Myocyte (in vitro differentiated cells): ENCODE measurements at regions not wholly inside any gene's neighbourhood (a gene's known extent, or its start where the extent isn't known, plus 50 kb on each side); places are given as distances from the start of the nearest gene placed in this dataset.

Experiments
- DNase-seq: peaks from one replicate; pipeline ENCODE4 v3.0.0-alpha.2; 2012; ENCODE audit warnings: low read depth

GRCh38 chr1:193309936-193310475, 123.6 kb upstream of the B3GALT2 start:
- DNase-seq, result no peak

DNA sequence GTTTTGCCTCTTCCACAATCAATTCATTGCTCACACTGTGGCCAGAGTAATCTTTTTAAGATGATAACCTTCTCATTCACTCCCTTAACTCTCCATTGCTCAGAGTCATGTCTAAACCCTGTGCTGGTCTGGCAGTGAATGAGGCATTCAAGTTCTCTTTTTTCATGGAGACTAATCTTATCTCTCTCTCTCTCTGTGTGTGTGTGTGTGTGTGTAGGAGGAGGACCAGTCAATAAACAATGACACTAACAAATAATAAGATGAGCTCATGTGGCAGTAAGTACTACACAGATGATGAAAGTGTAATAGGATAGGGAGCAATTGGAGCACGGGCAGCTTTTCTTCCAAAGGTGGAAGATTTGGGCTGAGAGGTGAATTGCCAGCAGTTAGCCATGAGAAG, 122.0 kb upstream of the B3GALT2 start:
- no peak for DNase-seq

DNA sequence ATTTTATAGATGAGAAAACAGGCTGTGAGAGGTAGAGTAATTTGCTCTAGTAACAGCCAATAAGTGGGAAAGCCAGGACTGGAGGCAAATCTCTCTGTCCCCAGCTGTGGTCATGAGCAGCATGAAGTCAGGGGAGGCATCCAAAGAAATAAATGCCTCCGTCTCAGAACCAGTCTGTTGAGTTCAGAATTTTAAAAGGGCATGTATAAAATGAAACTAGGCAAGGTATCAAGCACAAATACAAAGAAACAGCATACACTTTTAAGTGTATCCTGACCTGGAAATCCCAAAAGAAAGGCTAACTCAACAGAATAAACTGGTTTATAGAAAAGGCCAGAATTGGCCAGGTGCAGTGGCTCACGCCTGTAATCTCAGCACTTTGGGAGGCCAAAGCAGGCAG, 120.0 kb upstream of the B3GALT2 start:
- no peak for DNase-seq
